GM10248 (cell line): ENCODE measurements at regions not wholly inside any gene's neighbourhood (a gene's known extent, or its start where the extent isn't known, plus 50 kb on each side); places are given as distances from the start of the nearest gene placed in this dataset.

ENCODE experiments used
- CTCF ChIA-PET: fragments of 300-600 bp; sonication (Branson Sonifier 250); formaldehyde crosslinking; extraction: SDS; loops from one replicate; lab custom pipeline; 2021; ENCODE audit warnings: antibody characterized with exemption; lab: Yijun Ruan, JAX
- POLR2A ChIA-PET: fragments of 350-650 bp; sonication (Branson Sonifier 250); formaldehyde crosslinking; extraction: SDS; loops from one replicate; lab custom pipeline; 2020; ENCODE audit warnings: antibody characterized with exemption; lab: Yijun Ruan, JAX
- DNase-seq: peaks from one replicate; pipeline ENCODE4 v3.0.0; 2012; ENCODE audit errors: extremely low spot score
- TF ChIP-seq, protein P1 (sequence below): IDR thresholded peaks from 2 replicates; pipeline ENCODE4 v1.5.1; 2012; ENCODE audit warnings: mild to moderate bottlenecking, low read depth; ENCODE audit errors: extremely low read depth, missing control alignments, control extremely low read depth

DNA sequence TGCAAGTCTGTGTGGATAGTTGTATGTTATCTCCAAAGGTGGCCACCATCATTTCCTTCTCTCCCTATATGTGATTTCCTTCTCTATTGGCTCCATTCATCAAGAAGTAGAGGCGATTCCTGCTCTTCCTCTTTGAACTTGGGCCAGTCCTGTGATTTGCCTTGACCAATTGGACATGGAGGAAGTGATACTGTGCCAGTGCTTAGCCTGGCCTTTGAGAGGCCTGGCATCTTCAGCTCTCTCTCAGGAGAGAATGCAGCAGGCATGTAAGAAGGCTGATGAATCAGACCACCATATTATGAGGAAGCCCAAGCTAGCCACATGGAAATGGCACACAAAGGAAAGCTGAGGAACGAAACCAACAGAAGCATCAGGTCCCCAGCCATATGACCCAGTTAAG is 195.0 kb upstream of the SVIL start:
- DNase-seq = no peak
- ChIA-PET POLR2A (no interaction called here), CTCF (interaction anchor here (0.8 to 1.4 kb wide), 3 partner anchors 8 to 11 kb away, joined by 3 to 4 read pairs (median 3); no protein-coding TSS in a partner anchor)
- TF ChIP-seq, protein P1, sequence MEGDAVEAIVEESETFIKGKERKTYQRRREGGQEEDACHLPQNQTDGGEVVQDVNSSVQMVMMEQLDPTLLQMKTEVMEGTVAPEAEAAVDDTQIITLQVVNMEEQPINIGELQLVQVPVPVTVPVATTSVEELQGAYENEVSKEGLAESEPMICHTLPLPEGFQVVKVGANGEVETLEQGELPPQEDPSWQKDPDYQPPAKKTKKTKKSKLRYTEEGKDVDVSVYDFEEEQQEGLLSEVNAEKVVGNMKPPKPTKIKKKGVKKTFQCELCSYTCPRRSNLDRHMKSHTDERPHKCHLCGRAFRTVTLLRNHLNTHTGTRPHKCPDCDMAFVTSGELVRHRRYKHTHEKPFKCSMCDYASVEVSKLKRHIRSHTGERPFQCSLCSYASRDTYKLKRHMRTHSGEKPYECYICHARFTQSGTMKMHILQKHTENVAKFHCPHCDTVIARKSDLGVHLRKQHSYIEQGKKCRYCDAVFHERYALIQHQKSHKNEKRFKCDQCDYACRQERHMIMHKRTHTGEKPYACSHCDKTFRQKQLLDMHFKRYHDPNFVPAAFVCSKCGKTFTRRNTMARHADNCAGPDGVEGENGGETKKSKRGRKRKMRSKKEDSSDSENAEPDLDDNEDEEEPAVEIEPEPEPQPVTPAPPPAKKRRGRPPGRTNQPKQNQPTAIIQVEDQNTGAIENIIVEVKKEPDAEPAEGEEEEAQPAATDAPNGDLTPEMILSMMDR = no peak

DNA sequence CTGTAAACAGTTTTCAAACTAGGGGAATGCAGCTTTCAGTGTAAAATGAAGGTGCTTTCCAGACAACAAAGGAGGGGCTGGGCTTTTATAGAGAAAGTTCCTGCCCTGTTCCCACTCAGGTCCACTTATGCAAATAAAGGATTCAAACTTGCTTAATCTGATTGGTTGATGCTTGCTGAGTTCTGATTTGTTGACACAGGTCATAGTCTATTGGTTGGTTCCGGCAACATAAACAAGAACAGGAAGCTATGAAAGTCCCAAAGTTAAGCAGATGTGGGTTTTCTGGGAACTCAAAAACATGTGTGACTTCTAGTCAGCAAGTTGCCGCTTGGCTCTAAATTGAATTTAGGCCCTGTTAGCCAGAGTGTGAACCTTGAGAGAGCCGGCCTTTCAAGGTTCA is 194.2 kb upstream of the SVIL start:
- CTCF ChIA-PET = no interaction called here
- TF ChIP-seq, protein P1 = no peak
- POLR2A ChIA-PET = no interaction called here
- no peak for DNase-seq

DNA sequence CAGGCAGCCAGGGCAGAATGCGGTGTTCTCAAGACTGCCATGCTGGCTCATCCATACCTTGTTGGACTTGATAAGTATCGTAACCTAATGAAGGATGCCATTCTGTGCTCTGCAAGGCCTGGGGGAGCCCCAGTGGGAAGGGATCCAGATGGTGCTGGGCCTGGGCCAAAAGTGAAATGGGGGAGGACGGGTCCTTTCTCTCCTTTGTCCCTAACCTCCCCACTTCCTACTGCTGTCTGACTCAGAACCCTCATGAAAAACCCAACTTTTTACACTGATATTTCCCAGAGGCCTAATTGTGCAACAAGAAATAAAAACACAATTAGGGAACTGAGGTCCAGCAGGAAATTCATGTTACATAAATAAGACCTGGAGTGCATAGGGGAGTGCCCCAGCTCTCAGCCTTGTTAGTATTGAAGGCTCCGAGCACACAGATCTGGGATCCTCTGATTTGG is 193.7 kb upstream of the SVIL start:
- DNase-seq = no peak
- CTCF ChIA-PET = no interaction called here
- POLR2A ChIA-PET = no interaction called here
- TF ChIP-seq, protein P1 = no peak

DNA sequence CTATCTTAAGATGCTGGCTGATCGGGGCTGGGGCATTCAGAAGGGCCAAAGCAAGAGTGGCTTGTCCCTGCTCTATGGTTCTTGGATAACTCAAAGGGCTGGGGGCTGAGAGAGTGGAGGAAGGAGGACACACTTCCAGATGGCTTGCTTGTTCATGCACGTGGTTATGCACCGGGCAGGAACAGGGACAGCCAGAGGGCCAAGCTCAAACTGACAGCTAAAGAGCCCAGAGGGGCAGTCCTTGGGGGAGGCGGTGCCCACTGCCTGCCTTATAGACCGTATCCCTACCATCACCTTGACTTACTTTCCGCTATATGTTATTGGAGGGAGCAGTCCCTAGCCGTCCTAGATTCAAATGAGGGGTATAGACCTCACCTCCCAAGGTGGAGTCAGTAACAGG is 192.7 kb upstream of the SVIL start:
- CTCF ChIA-PET = no interaction called here
- POLR2A ChIA-PET = no interaction called here
- TF ChIP-seq, protein P1 = no peak
- no peak for DNase-seq

DNA sequence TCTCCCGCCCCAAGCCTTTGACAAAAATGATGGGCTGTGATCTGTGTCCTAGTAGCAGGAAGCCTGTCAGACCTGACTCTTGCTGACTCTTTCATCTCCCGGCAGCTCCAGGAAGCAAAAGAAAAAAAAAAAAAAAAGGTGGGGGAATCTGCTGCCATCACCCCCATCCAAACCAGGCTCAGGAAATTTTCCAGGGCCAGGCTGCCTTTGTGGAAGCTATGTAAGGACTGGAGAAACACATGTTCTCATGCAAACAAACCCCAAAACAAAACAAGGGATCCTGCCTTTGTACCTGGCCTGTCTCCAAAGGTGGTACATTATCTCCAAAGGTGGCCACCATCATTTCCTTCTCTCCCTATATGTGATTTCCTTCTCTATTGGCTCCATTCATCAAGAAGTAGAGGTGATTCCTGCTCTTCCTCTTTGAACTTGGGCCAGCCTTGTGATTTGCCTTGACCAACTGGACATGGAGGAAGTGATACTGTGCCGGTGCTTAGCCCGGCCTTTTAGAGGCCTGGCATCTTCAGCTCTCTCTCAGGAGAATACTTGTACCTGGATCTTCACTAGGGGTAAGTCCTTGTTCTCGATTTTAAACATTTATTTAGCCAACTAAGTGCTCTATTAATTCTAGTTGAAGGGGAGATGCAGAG is 192.2 kb upstream of the SVIL start:
- TF ChIP-seq, protein P1 = no peak
- POLR2A ChIA-PET = no interaction called here
- CTCF ChIA-PET = interaction anchor here (1.4 kb wide), 1 partner anchor 8 kb away, joined by 4 read pairs; no protein-coding TSS in a partner anchor
- no peak for DNase-seq

DNA sequence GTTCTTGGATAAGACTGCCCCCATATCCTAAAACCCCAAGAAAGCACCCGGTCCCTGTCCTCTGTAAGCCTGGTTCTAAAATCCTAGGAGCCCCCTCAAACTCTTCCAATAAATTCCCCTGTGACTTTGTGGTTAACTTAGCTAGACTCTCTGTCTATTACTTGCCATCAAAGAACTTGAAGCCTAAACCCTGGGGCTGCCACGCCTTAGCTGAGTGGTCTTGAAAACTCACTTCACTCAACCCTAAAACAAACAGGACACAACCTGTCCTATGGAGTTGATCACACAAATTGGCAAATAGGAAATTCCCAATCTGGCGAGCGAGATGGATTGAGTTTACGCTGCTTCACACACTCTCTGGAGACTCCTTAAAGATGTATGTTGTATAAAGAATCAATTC is 191.4 kb upstream of the SVIL start:
- DNase-seq = no peak
- TF ChIP-seq, protein P1 = no peak
- ChIA-PET CTCF (interaction anchor here (1.0 to 1.4 kb wide), 2 partner anchors 9 to 19 kb away, joined by 3 to 4 read pairs; no protein-coding TSS in a partner anchor), POLR2A (no interaction called here)
